Liver (tissue), 7 donors: ENCODE measurements at regions not wholly inside any gene's neighbourhood (a gene's known extent, or its start where the extent isn't known, plus 50 kb on each side); places are given as distances from the start of the nearest gene placed in this dataset.

ENCODE experiments used
- DNase-seq: peaks from one replicate; pipeline ENCODE4 v3.0.0-alpha.2; 2017; ENCODE audit warnings: low spot score
- H3K27ac ChIP-seq, 2 donors: one replicate each; pipeline ENCODE4 v1.7.0; 2013; ENCODE audit warnings: inconsistent platforms in 2 of 2, low read length in 2 of 2, control low read depth in 1 of 2, low read depth in 1 of 2, mild to moderate bottlenecking in 1 of 2
- H3K27me3 ChIP-seq, 4 donors: one replicate each; pipeline versions ENCODE4 v1.6.1 to v1.7.0; 2013; ENCODE audit warnings: low read length in 3 of 4, inconsistent platforms in 1 of 4, mild to moderate bottlenecking in 1 of 4, moderate library complexity in 1 of 4; ENCODE audit not compliant: control insufficient read depth in 4 of 4, insufficient read depth in 4 of 4
- H3K36me3 ChIP-seq, 4 donors: one replicate each; pipeline versions ENCODE4 v1.6.1 to v1.7.0; 2013; ENCODE audit warnings: low read length in 3 of 4, mild to moderate bottlenecking in 3 of 4, low read depth in 1 of 4, moderate library complexity in 1 of 4; ENCODE audit not compliant: control insufficient read depth in 4 of 4, insufficient read depth in 3 of 4
- H3K4me1 ChIP-seq, 4 donors: one replicate each; pipeline versions ENCODE4 v1.6.1 to v1.7.0; 2013; ENCODE audit warnings: low read length in 3 of 4, mild to moderate bottlenecking in 3 of 4, moderate library complexity in 1 of 4; ENCODE audit not compliant: control insufficient read depth in 4 of 4, insufficient read depth in 4 of 4
- H3K4me3 ChIP-seq, 3 donors: one replicate each; pipeline versions ENCODE4 v1.6.1 to v1.7.0; 2013; ENCODE audit warnings: low read length in 3 of 3, control low read depth in 1 of 3, low read depth in 1 of 3, mild to moderate bottlenecking in 1 of 3
- H3K9ac ChIP-seq, 2 donors: one replicate each; pipeline ENCODE4 v1.7.0; 2013; ENCODE audit warnings: low read length in 2 of 2, mild to moderate bottlenecking in 2 of 2, moderate library complexity in 2 of 2, control low read depth in 1 of 2, low read depth in 1 of 2
- H3K9me3 ChIP-seq, 4 donors: one replicate each; pipeline versions ENCODE4 v1.6.1 to v1.7.0; 2013; ENCODE audit warnings: low read length in 3 of 4; ENCODE audit not compliant: control insufficient read depth in 4 of 4
- ATF3 ChIP-seq: IDR thresholded peaks from 2 replicates; pipeline ENCODE4 v1.6.1; 2016; ENCODE audit warnings: antibody characterized with exemption
- CTCF ChIP-seq: fragments of 150-350 bp; IDR thresholded peaks from 2 replicates; pipeline ENCODE4 v1.5.1; 2017; ENCODE audit warnings: improper control_type of control experiment, low read depth, low read length; ENCODE audit not compliant: missing input control
- EGR1 ChIP-seq, 2 donors: IDR thresholded peaks; 2 replicates each; pipeline ENCODE4 v1.6.1; 2016 to 2018; ENCODE audit warnings: antibody characterized with exemption in 2 of 2, low read depth in 2 of 2
- FOXA1 ChIP-seq: IDR thresholded peaks from 2 replicates; pipeline ENCODE4 v1.6.1; 2016; ENCODE audit warnings: antibody characterized with exemption
- FOXA2 ChIP-seq: IDR thresholded peaks from 2 replicates; pipeline ENCODE4 v1.6.1; 2016; ENCODE audit warnings: antibody characterized with exemption
- HNF4G ChIP-seq: IDR thresholded peaks from 2 replicates; pipeline ENCODE4 v1.6.1; 2016; ENCODE audit warnings: antibody characterized with exemption
- JUND ChIP-seq, 2 donors: IDR thresholded peaks; 2 replicates each; pipeline ENCODE4 v1.6.1; 2016; ENCODE audit warnings: antibody characterized with exemption in 2 of 2
- NR2F2 ChIP-seq: IDR thresholded peaks from 2 replicates; pipeline ENCODE4 v1.6.1; 2016; ENCODE audit warnings: antibody characterized with exemption
- REST ChIP-seq: IDR thresholded peaks from 2 replicates; pipeline ENCODE4 v1.6.1; 2016; ENCODE audit warnings: antibody characterized with exemption, mild to moderate bottlenecking
- RXRA ChIP-seq, 2 donors: IDR thresholded peaks; 2 replicates each; pipeline ENCODE4 v1.6.1; 2017 to 2018; ENCODE audit warnings: antibody characterized with exemption in 2 of 2, mild to moderate bottlenecking in 1 of 2
- SP1 ChIP-seq: IDR thresholded peaks from 2 replicates; pipeline ENCODE4 v1.6.1; 2018; ENCODE audit warnings: antibody characterized with exemption, mild to moderate bottlenecking
- TAF1 ChIP-seq: conservative IDR thresholded peaks from 2 replicates; pipeline ENCODE4 v1.6.1; 2016; ENCODE audit warnings: antibody characterized with exemption, mild to moderate bottlenecking
- YY1 ChIP-seq: IDR thresholded peaks from 2 replicates; pipeline ENCODE4 v1.6.1; 2016; ENCODE audit warnings: antibody characterized with exemption, mild to moderate bottlenecking
- TF ChIP-seq, protein P1 (sequence below): IDR thresholded peaks from 2 replicates; pipeline ENCODE4 v1.6.1; 2016; ENCODE audit warnings: antibody characterized with exemption
- TF ChIP-seq, protein P2 (sequence below): IDR thresholded peaks from 2 replicates; pipeline ENCODE4 v1.6.1; 2016; ENCODE audit warnings: antibody characterized with exemption
- donor health status: healthy.
- donor health status: healthy.
- donor health status: healthy.
- donor health status: healthy.

DNA sequence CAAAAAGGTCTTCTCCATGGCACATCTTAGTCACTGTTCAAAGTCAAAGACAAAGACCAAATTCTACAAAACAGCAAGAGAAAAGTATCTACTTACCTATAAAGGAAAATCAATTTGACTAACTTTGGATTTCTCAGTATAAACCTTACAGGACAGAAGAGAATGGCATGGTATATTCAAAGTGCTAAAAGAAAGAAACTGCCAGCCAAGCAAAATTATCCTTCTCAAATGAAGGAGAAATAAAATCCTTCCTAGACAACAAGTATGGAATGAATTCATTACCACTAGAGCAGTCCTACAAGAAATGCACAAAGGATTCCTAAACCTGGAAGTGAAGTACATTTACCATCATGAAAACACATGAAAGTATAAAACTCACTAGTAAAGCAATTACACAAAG is 235.5 kb downstream of the STK31 start:
- no peak for TF ChIP-seq TAF1
- H3K36me3 ChIP-seq: no peaks in the 10 kb centered on the region
- no peaks in the 10 kb centered on the region for H3K27me3 ChIP-seq
- H3K4me1 ChIP-seq: no peaks in the 10 kb centered on the region
- H3K9me3 ChIP-seq: no peaks in the 10 kb centered on the region
- no peak overlapping the region for H3K27ac ChIP-seq
- no peak for DNase-seq
- no peak overlapping the region for H3K9ac ChIP-seq
- no peak overlapping the region for H3K4me3 ChIP-seq

DNA sequence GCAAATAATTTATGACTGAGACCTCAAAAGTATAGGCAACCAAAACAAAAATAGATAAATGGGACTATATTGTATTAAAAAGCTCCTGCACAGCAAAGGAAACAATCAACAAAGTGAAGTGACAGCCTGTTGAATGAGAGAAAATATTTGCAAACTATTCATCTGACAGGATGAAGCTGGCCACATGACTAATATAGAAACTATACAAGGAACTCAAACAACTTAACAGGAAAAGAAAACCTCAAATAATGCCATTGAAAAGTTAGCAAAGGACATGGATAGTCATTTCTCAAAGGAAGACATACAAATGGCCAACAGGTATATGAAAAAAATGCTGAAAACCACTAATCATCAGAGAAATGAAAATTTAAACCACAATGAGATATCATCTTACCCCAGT is 245.1 kb downstream of the STK31 start:
- Histone ChIP-seq H3K9me3 (no peaks in the 10 kb centered on the region), H3K27ac (no peak overlapping the region), H3K4me1 (peaks cover 2 to 15% (median 12%) of the 10 kb centered on the region in 4 donors), H3K27me3 (no peaks in the 10 kb centered on the region), H3K36me3 (no peaks in the 10 kb centered on the region), H3K9ac (no peak overlapping the region), H3K4me3 (no peak overlapping the region)
- TF ChIP-seq NR2F2: no peak
- TF ChIP-seq, protein P1, sequence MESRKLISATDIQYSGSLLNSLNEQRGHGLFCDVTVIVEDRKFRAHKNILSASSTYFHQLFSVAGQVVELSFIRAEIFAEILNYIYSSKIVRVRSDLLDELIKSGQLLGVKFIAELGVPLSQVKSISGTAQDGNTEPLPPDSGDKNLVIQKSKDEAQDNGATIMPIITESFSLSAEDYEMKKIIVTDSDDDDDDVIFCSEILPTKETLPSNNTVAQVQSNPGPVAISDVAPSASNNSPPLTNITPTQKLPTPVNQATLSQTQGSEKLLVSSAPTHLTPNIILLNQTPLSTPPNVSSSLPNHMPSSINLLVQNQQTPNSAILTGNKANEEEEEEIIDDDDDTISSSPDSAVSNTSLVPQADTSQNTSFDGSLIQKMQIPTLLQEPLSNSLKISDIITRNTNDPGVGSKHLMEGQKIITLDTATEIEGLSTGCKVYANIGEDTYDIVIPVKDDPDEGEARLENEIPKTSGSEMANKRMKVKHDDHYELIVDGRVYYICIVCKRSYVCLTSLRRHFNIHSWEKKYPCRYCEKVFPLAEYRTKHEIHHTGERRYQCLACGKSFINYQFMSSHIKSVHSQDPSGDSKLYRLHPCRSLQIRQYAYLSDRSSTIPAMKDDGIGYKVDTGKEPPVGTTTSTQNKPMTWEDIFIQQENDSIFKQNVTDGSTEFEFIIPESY: no peak
- no peak for TF ChIP-seq YY1
- TF ChIP-seq, protein P2, sequence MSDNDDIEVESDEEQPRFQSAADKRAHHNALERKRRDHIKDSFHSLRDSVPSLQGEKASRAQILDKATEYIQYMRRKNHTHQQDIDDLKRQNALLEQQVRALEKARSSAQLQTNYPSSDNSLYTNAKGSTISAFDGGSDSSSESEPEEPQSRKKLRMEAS: no peak
- no peak for TF ChIP-seq TAF1
- no peak for TF ChIP-seq REST
- no peak for TF ChIP-seq RXRA (IDR thresholded peaks at IDR 0.05)
- no peak for TF ChIP-seq EGR1 (IDR thresholded peaks at IDR 0.05; ENCODE audit: low read depth in 2 of 2)
- TF ChIP-seq FOXA1: no peak
- TF ChIP-seq CTCF: no peak
- no peak for TF ChIP-seq ATF3
- no peak for TF ChIP-seq JUND (IDR thresholded peaks at IDR 0.05)
- TF ChIP-seq FOXA2: no peak
- no peak for TF ChIP-seq HNF4G
- TF ChIP-seq SP1: no peak
- DNase-seq: no peak
